ENCODE measurements at regions not wholly inside any gene's neighbourhood (a gene's known extent, or its start where the extent isn't known, plus 50 kb on each side); places are given as distances from the start of the nearest gene placed in this dataset.
"Not testable (repeated sequence)": the region's sequence is repeated elsewhere in the genome, so short reads cannot be mapped to it uniquely, and the experiment has no call there.

DNA sequence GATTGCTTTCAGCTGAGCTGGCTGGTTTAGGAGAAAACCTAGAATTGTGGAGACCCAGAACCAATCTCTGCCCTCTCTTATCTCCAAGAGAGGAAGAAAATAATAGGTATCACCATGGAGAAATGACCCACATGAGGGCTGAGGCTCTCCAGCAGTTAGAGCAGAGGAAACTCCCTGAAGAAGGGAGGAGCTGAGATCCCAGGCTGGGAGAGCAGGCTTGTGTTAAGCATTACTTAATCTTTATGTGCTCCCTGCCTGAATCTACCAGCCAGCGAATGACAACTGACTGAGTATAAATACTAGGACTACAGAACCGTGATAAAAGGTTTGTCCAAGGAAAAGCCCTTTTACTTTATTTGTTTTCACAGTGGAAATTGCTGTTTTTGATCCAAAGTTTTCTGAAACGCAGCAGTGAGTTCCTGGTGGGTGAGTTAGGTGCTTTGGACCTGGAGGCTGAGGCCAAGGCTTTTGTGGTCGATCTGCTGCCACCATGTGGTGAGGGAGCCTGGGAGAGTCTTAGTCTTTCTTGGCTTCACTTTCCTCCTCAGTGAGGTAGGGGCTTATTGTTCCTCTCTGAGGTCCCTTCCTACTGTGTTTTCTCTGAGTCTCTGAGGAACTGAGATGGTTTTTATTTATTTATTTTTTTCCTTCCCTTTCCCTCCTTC lies 219.5 kb upstream of the NOTCH2NLA start:
- TF ChIP-seq, protein P1, sequence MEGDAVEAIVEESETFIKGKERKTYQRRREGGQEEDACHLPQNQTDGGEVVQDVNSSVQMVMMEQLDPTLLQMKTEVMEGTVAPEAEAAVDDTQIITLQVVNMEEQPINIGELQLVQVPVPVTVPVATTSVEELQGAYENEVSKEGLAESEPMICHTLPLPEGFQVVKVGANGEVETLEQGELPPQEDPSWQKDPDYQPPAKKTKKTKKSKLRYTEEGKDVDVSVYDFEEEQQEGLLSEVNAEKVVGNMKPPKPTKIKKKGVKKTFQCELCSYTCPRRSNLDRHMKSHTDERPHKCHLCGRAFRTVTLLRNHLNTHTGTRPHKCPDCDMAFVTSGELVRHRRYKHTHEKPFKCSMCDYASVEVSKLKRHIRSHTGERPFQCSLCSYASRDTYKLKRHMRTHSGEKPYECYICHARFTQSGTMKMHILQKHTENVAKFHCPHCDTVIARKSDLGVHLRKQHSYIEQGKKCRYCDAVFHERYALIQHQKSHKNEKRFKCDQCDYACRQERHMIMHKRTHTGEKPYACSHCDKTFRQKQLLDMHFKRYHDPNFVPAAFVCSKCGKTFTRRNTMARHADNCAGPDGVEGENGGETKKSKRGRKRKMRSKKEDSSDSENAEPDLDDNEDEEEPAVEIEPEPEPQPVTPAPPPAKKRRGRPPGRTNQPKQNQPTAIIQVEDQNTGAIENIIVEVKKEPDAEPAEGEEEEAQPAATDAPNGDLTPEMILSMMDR (IDR thresholded peaks at IDR 0.05) = not testable (repeated sequence)
- TF ChIP-seq POLR2A (IDR thresholded peaks at IDR 0.05) = not testable (repeated sequence)

Measured in breast epithelium (tissue), 3 donors.